Thymus (tissue), 11 donors: ENCODE measurements at regions not wholly inside any gene's neighbourhood (a gene's known extent, or its start where the extent isn't known, plus 50 kb on each side); places are given as distances from the start of the nearest gene placed in this dataset.
A peak's percentile ranks its signal among the peaks of the same experiment; 100 is the strongest.

Experiments used
- DNase-seq, 9 donors: peaks; one replicate each; pipeline ENCODE4 v3.0.0-alpha.2; 2013; ENCODE audit warnings: low spot score in 9 of 9, low read depth in 6 of 9, missing footprints in 1 of 9
- H3K27ac ChIP-seq, 2 donors: one replicate each; pipeline ENCODE4 v1.5.1; 2013; ENCODE audit warnings: control low read depth in 1 of 2, low read depth in 1 of 2, low read length in 1 of 2, mild to moderate bottlenecking in 1 of 2, moderate library complexity in 1 of 2
- H3K27me3 ChIP-seq, 2 donors: one replicate each; pipeline ENCODE4 v1.5.1; 2013; ENCODE audit warnings: low read length in 1 of 2; ENCODE audit not compliant: control insufficient read depth in 2 of 2, insufficient read depth in 1 of 2
- H3K36me3 ChIP-seq, 2 donors: one replicate each; pipeline ENCODE4 v1.5.1; 2013; ENCODE audit warnings: low read length in 1 of 2, mild to moderate bottlenecking in 1 of 2, moderate library complexity in 1 of 2; ENCODE audit not compliant: control insufficient read depth in 2 of 2, insufficient read depth in 2 of 2
- H3K4me1 ChIP-seq, 2 donors: one replicate each; pipeline ENCODE4 v1.5.1; 2013; ENCODE audit warnings: low read length in 2 of 2; ENCODE audit not compliant: control insufficient read depth in 2 of 2, insufficient read depth in 2 of 2
- H3K4me3 ChIP-seq, 2 donors: one replicate each; pipeline ENCODE4 v1.5.1; 2013; ENCODE audit warnings: low read length in 2 of 2, control low read depth in 1 of 2, mild to moderate bottlenecking in 1 of 2
- H3K9me3 ChIP-seq, 2 donors: one replicate each; pipeline ENCODE4 v1.5.1; 2013; ENCODE audit warnings: low read length in 1 of 2, mild to moderate bottlenecking in 1 of 2; ENCODE audit not compliant: control insufficient read depth in 2 of 2, insufficient read depth in 1 of 2
- WGBS: extraction: QIAGEN DNeasy Blood & Tissue Kit; methylation state at CpG from one replicate; pipeline ENCODE4 v1.1.7; 2013; 5-methylcytosine and 5-hydroxymethylcytosine counted together
- donor health status: healthy.

DNA sequence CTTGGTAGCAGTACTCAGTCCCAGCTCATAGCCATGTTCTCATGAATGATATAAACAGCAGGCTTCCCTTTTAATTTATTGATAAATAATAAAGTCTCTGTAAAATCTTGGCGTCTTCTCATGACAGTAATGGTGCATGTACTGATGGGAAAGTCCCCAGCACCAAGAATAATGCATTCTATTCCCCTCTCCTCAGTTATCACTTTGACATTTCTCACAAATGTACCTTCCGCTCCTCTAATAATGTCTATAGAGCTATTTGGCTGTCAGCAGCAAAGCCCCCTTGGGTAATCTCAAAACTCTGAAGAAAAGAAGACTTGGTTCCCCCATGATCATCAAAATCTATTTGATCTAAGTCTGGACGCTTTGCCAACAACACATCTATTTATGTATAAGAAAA is 185.0 kb upstream of the SPTLC3 start:
- Histone ChIP-seq H3K27me3 (no peaks in the 10 kb centered on the region), H3K4me1 (peaks cover 0 to 2% of the 10 kb centered on the region in 2 donors), H3K36me3 (no peaks in the 10 kb centered on the region), H3K9me3 (no peaks in the 10 kb centered on the region), H3K27ac (no peak overlapping the region), H3K4me3 (no peak overlapping the region)
- no peak for DNase-seq
- WGBS, result 91% methylated on average over 3 of the region's 3 CpGs

DNA sequence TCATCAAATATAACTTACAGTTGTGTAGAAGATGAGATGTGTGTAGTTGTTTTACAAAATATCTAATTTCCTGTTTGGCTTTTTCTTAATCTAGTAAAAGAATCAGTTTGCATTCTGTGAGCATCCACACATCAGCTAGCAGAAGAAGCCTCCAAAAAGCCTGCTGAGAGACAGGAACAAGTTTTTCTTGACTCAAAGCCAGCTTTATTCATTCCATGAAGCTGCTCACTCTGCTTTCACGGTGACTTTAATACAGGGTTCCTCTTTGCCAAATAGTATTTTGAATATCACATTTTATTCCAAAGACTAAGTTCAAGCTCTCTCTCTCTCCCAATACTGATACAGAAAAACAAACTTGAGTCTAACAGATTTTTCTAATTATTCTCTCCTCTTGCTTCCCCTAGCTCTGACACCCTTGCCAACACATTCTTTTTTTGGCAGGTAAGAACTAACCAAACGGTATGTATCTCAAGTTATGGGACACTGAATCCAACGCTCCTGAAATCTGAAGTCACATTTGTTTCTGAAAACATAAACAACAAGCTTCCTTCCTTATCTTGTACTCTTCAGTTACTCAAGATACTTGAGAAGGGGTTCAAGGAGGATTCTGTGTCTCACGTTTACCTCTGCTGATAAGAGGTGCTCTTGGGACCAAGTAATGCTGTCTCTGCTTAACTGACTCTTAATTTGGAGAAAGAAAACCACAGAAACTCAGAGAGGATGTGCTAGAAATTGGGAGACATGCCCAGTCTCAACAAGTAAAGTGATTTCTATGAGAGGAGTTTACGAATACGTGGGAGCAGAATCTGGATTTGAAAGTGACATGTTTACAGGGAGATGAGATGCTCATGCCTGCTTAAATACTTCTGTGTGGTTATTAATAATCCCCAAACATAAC is 184.2 kb upstream of the SPTLC3 start:
- peaks cover 0 to 2% of the 10 kb centered on the region in 2 donors for H3K4me1 ChIP-seq
- H3K27me3 ChIP-seq, result no peaks in the 10 kb centered on the region
- no peaks in the 10 kb centered on the region for H3K9me3 ChIP-seq
- no peak overlapping the region for H3K27ac ChIP-seq
- H3K4me3 ChIP-seq, result no peak overlapping the region
- 66% methylated on average over 6 of the region's 6 CpGs for WGBS
- DNase-seq, result peak in 1 of 9 donors; percentile 7
- no peaks in the 10 kb centered on the region for H3K36me3 ChIP-seq

DNA sequence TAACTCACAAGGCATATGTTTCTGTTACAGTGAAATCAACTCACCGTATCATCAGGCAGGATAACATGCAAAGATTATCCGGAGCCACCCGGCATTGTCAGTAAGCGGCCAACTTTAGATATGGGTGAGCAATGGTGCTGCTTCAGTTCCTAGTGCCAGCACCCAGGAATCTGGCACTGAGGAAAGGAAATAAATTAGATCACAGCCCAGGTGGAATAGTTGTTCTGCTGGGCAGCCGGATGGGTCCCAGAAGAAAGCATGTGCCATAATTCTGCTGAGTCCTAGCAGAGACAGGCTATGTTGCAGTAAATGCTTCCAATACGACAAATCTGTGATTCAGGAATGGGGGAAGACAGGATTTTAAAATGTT is 183.6 kb upstream of the SPTLC3 start:
- 89% methylated on average over 6 of the region's 6 CpGs for WGBS

DNA sequence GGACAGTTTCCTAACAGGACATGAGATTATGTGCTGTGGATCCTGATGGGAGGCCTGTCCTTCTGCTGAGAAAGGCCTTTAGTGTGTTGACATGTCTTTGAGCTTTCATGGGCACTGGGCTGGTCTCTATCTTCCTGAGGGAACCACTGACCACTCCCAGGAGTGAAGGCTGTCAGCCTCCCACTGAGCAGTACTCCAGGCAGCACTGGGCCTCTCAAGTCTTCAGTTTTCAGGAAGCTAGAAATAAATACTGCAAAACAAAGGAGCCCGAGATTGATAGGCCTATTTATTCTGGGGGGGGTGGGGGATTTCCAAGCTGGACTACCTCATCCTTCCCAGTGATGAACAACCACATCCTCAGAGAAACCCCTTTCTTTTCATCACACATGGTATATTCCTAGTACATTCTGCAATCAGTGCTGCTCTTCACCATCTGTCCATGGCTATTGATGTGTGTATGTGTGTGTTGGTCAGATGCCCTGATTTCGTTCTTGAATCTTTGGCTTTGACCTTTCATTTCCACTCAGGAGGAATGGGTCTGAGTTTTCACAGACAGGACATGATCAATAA is 180.9 kb upstream of the SPTLC3 start:
- H3K36me3 ChIP-seq, result no peaks in the 10 kb centered on the region
- H3K4me3 ChIP-seq, result no peak overlapping the region
- no peak overlapping the region for H3K27ac ChIP-seq
- peaks cover 0 to 2% of the 10 kb centered on the region in 2 donors for H3K4me1 ChIP-seq
- H3K27me3 ChIP-seq, result no peaks in the 10 kb centered on the region
- no peaks in the 10 kb centered on the region for H3K9me3 ChIP-seq
- WGBS, result 48% methylated on average over 2 of the region's 2 CpGs
- no peak for DNase-seq

More for the DNA sequence above, 183.6 kb upstream of the SPTLC3 start:
- no peaks in the 10 kb centered on the region for H3K27me3 ChIP-seq
- H3K9me3 ChIP-seq, result no peaks in the 10 kb centered on the region
- no peak for DNase-seq
- H3K4me1 ChIP-seq, result peaks cover 0 to 2% of the 10 kb centered on the region in 2 donors
- H3K27ac ChIP-seq, result no peak overlapping the region
- H3K4me3 ChIP-seq, result no peak overlapping the region
- no peaks in the 10 kb centered on the region for H3K36me3 ChIP-seq

DNA sequence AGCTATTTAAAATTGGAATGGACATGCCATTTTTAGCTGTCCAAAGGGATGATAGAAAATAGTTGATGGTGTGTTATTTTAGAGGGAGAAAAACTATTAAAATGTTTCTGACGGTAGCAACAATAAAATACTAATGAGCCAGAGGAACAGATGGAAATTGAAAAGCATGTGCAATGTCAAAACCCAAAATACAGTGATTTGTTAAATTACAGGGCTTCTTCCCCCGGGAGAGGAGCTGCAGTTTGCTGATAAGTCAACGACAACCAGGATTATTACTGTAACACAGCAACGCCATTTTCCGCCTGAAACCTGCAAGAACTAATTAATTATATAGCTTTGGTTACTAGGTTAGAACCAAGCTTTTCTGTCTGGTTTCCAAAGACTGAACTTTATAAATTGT is 179.6 kb upstream of the SPTLC3 start:
- no peaks in the 10 kb centered on the region for H3K27me3 ChIP-seq
- H3K9me3 ChIP-seq, result no peaks in the 10 kb centered on the region
- no peak overlapping the region for H3K4me3 ChIP-seq
- WGBS, result 81% methylated on average over 5 of the region's 5 CpGs
- peaks cover 0 to 2% of the 10 kb centered on the region in 2 donors for H3K4me1 ChIP-seq
- no peak for DNase-seq
- no peaks in the 10 kb centered on the region for H3K36me3 ChIP-seq
- H3K27ac ChIP-seq, result no peak overlapping the region

DNA sequence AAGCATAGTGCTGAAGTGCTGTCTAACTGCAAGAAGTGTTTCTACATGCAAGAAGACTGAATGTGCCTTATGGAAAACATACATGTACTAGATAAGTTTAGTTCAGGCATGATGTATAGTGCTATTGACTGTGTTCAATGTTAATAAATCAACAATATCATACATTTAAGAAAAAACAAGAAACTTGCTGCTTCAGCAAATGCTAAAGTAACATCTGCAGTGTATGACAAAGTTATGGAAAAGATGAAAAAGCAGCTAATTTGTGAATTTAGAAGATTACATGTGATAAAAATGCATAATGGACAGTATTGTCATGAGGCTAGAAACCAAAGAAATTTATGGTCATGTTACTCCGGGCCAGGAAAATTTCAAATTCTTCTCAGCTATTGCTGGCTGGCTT is 174.9 kb upstream of the SPTLC3 start:
- Histone ChIP-seq H3K4me1 (no peaks in the 10 kb centered on the region), H3K36me3 (no peaks in the 10 kb centered on the region), H3K9me3 (no peaks in the 10 kb centered on the region), H3K27me3 (no peaks in the 10 kb centered on the region), H3K27ac (no peak overlapping the region), H3K4me3 (no peak overlapping the region)
- DNase-seq, result no peak
- WGBS, result 90% methylated on average over 1 of the region's 1 CpG

DNA sequence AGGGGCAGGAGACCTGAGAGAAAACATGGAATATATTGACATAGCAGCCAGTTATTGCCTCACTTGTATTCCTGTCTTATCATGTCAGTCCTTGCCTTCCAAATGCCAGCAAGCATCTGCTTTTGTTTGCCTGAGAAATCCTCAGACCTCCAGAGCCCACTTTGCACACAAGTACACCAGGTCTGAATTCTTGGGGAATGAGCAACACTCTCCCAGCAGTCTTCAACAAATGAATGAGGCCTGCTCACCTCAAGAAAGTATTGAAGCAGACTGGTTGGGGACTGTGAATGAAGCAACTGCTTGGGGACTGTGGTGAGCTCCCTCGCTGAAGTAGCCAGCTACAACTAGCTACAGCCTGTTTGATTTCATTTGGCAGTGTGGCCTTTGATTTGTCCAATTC is 172.8 kb upstream of the SPTLC3 start:
- DNase-seq, result no peak
- Histone ChIP-seq H3K36me3 (no peaks in the 10 kb centered on the region), H3K4me3 (no peak overlapping the region), H3K27ac (no peak overlapping the region), H3K4me1 (no peaks in the 10 kb centered on the region), H3K27me3 (no peaks in the 10 kb centered on the region), H3K9me3 (no peaks in the 10 kb centered on the region)
- WGBS, result 97% methylated on average over 1 of the region's 1 CpG

DNA sequence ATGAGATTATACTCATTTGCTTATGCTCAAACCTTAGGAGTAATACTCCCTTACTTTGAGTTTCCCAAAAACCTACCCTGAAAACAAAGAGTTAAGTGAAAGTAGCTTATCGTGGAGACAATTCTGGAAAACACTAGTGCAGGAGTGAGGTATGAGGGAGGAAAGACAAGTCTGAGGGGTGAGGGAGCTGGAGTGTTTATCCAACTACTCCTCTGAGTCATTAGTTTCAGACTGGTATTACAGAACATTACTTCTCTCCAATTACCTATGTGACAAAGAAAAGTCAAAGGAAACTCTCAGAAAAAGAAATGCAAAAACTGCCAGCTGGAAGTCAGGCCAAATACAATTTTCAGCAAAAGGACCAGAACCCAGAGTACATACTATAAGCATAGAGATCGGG is 171.1 kb upstream of the SPTLC3 start:
- 56% methylated on average over 2 of the region's 2 CpGs for WGBS
- H3K9me3 ChIP-seq, result no peaks in the 10 kb centered on the region

DNA sequence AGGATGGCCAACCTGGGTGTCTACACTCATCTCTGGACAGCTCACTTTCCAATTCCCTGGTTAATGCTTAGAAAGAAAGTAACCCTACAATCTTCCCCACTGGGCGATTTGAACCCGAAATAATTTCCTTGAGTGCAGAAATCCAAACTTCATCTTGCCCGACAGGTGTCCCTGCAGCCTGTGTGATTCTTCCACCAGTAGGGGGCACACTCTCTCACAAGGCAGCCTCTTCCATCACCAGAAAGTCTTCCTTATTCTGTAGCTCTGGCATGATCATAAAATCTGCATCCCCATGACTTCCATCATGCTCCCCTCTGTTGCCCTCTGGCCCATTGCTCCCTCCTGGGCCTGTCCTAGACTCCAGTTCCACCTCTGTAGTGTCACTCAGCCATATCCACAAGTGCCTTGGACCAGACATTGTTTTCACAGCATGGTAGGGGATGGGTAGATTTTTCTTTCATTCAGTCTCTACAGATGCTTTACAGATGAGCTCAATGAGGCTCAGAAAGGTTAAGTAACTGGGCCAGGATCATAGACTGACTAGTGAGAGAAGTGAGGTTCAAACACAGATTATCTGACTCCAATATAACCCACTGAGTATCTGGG is 170.4 kb upstream of the SPTLC3 start:
- Histone ChIP-seq H3K9me3 (no peaks in the 10 kb centered on the region), H3K36me3 (no peaks in the 10 kb centered on the region), H3K4me1 (no peaks in the 10 kb centered on the region), H3K27me3 (no peaks in the 10 kb centered on the region), H3K4me3 (no peak overlapping the region), H3K27ac (no peak overlapping the region)
- DNase-seq, result no peak
- WGBS, result 82% methylated on average over 3 of the region's 3 CpGs

More for the DNA sequence above, 171.1 kb upstream of the SPTLC3 start:
- no peak overlapping the region for H3K4me3 ChIP-seq
- H3K36me3 ChIP-seq, result no peaks in the 10 kb centered on the region
- no peaks in the 10 kb centered on the region for H3K27me3 ChIP-seq
- DNase-seq, result no peak
- no peak overlapping the region for H3K27ac ChIP-seq
- no peaks in the 10 kb centered on the region for H3K4me1 ChIP-seq
